Activated CD4-positive, alpha-beta T cell treated with anti-CD3 and anti-CD28 coated beads, Interleukin-2, Interleukin-4, amounts not matched to agents 100 ng/mL and 50 ng/mL, durations not matched to agents 16 hours and 8 hours (primary cell): ENCODE measurements at regions not wholly inside any gene's neighbourhood (a gene's known extent, or its start where the extent isn't known, plus 50 kb on each side); places are given as distances from the start of the nearest gene placed in this dataset.
"Not testable (repeated sequence)": the region's sequence is repeated elsewhere in the genome, so short reads cannot be mapped to it uniquely, and the experiment has no call there.

ENCODE experiments used
- DNase-seq: peaks from one replicate; pipeline ENCODE4 v3.0.0-alpha.2; 2020; ENCODE audit warnings: low spot score

DNA sequence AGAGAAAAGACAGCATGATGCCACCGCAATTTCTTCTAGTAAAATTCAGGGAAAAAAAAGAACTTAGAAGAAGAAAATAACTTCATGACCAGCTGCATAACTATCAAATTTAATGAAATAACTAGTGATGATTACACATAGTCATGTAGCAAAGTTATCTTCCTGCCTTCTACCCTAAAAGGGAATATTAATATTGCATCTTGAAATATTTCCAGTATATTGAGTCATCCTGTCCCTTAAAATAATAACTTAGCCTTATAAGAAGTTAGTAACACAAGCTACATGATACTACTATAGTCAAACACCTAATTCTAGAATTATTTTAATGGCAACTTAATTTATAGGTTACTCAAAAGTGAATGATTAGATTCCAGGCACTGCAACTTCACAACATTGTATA is 289.2 kb downstream of the KLF12 start:
- no peak for DNase-seq

DNA sequence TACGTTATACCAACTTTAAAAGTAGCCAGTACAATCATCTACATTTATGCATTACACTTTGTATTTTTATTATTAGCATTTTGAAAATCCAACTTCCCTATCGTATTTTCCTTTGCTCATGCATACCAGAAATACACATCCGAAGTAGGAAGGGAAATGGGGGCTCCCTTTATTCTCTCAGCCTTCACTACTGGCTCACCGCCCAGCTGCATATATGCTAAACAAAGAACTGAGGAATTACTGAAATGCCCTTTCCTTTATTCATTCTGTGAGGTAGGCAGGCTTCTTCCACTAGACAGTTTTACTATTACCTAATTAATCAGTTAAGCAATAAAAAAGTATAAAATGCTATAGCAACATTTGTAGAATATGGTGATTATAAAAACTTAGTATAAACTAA is 291.6 kb downstream of the KLF12 start:
- no peak for DNase-seq

DNA sequence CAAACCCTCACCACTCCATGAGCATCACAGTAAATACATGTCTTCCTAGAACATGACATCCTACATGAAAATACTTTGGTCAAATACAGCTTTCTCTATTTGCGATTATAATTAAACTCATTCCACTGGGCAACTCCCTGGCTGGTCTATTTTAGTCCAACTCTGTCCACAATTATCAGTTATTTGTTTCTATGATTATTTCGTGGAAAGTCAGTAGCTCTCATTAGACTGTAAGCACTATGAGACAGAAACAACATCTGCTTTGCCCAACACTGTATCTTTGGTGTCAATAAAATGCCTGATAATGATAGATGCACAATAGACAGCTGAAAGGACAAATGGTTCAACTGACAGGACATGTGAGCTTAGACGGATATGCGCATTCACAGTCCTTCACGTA is 292.0 kb downstream of the KLF12 start:
- DNase-seq = no peak

DNA sequence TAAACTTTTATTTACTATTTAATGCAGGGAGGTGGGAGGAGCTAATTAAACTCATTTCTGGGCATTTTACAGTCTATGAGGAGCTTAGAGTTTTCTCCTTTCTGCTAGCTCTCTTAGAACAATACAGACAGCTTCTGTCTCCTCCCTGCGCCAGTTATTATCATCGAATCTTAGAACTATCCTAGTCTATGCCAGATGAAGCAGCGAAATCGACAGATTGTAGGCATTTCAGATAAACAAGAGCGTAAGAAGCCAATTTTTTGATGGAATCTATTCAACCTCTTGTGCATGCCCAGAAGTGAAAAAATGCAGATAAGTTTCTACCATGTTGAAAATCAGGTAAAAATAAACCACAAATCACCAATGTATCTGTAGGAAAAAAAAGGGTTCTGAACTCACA is 297.1 kb downstream of the KLF12 start:
- no peak for DNase-seq

DNA sequence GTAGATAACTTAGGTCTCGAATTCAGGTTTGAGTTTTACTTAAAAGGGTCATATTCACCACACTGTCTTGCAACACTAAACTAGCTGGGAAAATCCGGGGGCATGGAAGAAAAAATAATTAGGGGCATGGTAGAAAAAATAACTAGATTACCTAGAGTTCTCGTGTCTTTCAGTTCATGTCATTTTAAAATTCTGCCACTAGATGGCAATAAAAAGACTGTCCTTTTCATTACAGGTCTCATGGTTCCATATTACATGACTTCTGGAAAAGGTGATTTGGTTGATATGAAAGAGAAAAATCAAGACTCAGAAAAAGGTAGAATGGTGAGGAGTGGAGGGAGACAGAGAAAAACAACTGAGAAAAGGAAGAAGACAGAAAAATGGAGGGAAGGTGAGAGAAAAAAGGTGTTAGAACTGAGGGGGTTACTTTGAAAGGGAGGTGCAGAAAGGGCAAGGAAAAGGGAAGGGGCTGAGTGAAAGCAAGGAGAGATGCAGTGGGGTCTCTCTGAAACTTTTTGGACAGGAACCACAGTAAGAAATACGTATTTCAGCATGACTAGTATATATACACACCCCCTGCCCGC is 299.0 kb downstream of the KLF12 start:
- DNase-seq = peak; percentile 55

DNA sequence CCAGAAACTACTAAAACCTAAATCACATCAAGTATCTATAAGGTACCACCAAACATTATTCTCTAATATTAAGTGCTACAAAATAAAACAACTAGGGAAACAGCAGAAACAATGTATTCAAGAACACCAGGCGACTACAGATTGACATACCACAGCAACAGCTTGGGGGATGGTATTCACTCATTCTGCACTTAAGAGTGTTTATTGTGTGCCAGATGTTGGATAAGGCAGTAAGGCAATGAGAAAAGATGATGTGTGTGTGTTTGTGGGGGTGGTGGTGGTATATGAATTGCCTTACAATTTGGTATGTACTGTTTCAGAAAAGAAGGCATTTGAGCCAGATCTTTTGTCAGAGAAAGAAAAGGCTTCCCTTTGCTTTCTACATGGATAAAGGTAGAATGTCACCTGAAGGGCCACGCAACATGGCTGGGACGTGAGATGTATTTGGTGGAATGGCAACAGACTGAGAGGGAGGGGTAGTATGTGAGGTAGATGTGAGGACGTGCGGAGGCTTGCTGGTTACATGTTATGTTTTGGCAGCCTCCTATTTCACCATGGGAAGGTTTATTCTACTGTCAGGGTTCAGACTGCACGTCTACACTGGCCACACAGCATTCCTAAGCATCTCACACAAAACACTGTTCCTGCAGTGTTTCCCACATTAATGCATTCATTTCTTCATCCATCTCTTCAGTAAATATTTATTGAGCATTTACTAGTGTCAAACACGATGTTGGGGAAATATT is 300.7 kb downstream of the KLF12 start:
- DNase-seq = no peak

DNA sequence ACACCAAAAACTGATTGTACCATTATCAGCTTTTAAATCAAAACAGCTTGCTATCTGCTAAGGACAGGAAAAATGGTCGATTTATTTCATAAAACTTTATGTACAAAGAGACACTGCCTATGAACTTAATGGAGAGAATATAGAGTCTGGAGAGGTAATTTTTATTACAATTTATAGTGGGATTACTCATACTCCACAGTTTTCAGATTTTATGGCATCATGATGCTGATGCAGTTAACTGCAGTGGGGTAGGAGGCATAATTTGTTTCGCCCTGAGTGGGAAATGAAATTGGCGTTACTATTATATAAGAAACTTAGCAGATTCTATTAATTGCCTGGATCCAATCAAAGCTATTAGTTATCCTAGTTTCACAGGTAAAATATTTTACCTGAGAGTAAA is 301.4 kb downstream of the KLF12 start:
- DNase-seq = no peak

DNA sequence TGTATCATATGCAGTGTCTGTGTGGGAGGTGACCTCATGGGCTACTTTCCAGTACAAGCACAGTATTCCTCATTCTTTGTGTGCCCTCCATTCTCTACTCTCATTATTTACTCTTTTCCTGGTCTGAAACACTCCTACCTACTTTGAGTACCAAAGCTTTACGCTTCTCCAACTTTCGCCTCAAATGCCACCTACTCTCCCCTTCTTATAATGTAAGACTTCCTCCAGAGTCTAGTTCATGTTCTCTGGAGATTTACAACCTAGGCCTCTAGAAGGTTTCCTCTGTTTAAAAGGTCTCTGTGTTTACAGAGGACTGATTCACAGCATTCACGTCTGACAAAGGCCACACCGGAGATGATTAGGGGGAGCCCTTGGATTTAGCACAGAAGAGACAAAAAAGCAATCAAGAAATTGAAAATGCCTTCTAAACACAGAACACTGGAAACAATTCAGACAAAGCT is 302.0 kb downstream of the KLF12 start:
- no peak for DNase-seq

DNA sequence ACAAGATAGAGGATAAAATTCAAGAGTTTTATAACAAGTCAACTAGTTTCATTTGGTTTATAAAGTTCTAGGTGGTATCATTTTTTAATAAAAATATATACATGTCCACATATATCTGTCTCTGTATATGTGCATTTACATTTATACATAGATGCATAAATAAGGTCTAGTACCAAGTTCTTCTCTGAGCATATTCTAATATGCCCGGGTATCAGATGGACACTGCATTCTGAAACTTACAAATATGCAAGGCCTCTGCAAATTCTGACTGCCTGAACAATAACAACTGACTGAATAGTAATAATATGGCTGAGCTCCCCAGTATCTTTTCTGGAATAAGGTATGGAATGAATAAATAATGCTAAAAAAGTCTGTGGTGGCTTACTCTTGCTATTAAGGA is 304.8 kb downstream of the KLF12 start:
- no peak for DNase-seq

DNA sequence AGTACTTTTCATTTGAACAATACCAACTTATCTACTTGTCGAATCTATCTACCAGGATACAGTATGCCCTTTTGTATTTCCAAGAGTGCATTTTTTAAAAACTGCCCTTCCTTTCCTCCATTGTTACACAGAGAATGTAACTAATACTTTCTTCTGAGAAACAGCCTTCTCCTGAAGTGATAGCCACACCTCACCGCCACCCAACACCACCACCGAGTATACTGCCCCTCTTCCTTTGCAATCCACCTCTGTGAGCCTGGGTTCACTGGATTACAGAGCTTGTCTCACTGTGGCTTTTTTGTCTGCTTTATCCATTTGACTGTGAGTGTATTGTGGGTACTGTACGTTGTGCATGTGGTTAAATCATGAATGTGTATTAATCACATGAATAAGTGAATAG is 305.4 kb downstream of the KLF12 start:
- DNase-seq = no peak

DNA sequence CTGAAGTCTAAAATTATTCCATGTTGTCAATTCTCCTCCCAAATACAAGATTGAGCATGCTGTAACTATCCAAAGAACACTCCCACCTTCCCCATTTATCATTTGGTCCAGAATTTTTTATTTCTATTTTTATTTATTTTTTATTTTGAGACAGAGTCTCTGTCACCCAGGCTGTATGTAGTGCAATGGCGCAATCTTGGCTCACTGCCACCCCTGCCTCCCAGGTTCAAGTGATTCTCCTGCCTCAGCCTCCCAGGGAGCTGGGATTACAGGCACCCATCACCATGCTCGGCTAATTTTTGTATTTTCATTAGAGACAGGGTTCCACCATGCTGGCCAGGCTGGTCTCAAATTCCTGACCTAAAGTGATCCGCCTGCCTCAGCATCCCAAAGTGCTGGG is 306.8 kb downstream of the KLF12 start:
- DNase-seq = no peak

DNA sequence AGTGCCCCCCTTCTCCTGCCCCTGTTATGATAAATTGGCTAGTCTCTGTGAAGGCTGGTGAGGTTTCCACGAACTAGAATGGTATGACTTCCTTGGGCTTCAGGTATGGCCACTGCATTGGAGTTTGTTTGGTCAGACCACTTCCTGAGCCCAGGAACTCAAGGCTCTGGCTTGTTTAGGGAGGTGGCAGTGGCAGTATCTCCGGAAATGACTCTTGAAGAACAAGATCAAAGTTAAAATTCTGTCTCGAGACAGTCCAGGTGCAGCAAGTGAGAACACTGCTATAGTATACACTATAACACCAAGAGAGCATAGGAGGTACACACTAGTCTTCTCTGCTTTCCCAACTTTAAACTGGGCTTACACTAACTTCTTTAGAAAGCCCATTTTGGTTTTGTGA is 309.1 kb downstream of the KLF12 start:
- DNase-seq = no peak

DNA sequence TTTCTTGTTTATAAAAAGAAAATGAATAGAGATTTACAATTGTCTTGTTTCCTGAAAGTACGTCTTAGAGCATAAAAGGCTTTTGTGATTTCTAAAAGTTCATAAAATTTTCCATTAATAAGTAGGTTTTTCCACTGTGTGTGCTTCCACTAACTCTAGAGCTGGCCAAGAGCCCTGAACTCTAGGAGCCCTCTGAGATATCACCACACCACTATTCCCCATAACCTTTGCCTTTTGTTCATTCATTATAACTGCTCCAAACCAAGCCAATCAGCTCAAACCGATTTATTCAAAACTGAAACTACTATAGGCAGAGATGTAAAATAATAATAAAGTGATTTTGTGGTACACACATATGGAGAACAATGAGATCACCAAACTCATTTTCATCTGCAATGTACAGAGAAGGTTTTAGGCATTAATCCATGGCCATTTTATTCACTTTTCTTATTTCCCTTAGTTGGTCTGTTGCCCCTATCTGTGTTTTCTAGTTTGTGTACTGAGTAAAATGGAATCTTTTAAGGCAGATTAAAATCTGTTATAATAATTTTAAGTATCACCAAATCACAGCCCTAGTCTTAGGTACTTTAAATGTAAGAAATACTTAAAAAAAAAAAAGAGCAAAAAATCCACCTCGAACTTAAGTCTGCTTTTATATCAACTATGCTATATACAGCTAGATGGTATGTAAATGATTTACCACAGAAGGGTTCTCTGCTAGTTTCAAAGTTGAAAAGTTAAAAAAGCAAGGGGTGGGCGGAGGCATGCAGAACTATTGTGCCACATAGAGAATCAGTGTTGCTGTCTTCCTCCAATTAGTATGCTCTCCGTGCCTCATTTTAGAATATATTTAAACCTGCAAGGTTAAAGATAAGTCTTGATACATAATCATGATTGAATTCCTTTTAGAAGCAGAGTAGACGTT is 311.3 kb downstream of the KLF12 start:
- DNase-seq = no peak

DNA sequence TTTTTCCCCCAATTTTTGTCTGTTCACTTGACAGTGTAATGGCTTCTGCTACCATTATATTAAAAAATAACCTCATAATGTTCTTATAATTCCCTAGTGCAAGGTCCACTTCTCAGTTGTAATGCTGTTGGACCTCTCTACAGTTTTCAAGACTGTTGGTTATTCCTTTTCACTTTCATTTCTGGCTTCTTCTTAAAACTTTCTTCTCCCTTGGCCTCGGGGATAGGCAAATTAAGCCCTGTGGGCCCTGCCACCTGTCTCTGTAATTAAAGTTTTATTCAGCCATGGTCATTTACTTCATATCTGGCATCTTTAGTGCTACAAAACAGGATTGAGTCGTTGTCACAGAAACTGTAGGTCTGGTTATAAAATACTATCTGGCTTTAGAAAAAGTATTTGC is 313.5 kb downstream of the KLF12 start:
- no peak for DNase-seq

DNA sequence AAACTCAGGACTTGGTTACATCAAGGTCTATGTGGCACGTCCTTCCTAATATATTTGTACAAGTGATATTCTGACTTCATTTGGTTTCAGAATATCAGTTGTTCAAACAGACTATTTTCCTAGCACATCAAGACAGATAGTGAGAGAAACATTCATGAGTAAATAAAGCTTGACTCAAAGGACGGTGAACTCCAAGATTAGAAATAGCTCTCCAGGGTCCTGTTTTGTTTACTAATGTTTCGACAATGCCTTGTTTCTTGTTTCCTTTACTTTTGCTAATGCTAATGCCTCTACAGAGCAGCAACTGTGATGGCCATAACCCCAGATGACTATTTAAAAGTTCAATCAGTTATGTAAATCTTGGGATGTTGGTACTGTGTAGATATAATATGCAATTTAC is 313.9 kb downstream of the KLF12 start:
- DNase-seq = no peak

DNA sequence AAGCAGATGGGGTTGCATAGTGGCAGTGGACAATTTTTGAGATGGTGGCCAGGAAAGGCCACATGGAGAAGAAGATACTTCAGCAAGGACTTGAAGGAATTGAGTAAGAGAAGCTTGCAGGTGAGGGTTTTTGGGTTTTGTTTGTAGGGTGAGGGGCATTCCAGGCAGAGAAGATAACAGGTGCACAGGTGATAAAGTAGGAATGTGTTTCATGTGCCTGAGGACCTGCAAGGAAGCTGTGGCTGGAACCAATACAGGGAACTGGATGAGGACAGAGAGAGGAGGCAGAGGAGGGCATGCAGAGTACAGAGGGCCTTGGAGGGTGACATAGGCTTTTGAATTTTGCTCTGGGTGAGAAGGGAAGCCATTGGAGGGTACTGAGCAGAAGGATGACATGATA is 314.5 kb downstream of the KLF12 start:
- DNase-seq = no peak

DNA sequence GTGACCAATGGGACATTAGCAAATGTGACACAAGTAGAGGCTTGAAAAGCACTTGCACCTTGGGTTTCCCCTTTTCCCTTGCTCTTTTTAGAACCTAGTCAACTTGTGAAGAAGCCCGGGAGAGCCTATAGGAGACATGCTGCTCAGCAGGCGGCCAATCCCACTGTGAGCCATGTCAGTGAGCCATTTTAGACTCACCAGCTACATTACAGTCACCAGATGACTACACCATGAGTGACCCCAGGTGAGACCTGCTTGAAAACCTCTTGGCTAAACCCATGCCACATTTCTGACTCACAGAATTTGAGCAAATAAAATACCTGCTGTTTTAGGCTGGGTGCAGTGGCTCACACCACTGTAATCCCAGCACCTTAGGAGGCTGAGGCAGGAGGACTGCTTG is 317.5 kb downstream of the KLF12 start:
- no peak for DNase-seq

DNA sequence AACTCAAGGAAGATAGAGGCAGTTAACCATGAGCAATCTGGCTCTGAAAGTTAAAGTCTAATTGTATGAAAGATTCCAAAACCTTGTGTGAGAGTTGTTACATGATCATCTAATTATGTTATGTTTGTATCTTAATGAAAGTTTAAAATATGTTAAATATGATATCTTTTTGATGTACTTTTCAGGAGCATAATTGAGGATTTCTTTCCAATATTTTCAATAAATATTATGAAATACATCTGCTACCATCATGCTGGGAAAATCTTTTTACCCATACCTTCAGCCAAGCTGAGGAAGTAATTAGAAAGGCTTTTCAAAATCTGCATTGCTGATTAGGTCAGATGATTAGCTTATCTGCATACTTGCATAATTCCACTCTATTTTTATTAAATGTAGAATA is 318.4 kb downstream of the KLF12 start:
- no peak for DNase-seq

DNA sequence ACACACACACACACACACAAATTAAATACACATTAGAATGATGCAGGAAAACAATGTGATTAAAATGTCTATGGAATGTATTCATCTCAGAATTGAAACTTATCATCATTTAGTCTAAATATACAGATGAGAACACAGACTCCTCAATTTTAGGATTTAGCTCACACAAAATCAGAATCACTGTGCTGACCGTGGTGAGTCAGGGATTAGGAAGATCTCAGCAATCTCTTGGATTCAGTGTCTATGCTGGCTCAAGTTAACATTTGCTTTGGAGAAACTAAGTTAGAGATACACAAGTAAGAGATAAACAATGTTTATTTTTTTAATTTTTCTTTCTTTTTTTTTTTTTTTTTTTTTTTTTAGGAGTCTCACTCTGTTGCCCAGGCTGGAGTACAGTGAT is 323.6 kb downstream of the KLF12 start:
- no peak for DNase-seq

DNA sequence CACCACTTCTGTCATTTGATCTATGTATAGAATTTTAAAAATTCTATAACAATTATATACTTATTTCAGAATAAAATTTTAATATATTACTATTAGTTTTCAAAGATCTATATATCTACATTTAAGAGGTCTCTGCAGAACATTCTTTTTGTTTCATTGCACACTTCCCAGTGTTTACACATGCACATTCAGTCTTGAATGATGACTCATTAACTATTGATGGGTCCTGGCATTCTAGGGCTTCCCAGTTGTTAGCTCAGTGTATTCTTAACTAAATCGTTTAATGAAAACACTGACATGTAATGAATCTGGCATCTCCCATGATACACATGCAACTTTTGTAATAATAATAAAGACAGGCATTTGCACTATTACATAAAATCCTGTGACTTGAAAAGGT is 324.6 kb downstream of the KLF12 start:
- DNase-seq = no peak

DNA sequence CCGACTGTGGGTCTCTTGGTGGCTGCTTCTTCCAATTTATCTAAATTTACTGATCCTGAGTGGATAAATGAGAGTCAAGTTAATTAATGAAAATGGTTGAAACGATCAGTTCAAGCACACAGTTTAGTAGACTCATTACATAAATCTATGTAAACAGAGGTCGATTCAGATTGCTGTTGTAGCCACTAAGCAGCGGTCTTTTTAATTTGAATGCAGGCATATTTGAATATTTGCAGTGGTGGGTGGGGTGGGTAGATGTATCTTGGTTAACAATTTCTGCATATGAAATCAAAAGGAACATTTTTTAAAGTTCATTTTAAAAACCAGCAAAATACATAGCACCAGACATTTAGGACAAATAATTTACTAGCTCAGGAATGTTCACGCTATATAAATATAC is 325.9 kb downstream of the KLF12 start:
- no peak for DNase-seq

DNA sequence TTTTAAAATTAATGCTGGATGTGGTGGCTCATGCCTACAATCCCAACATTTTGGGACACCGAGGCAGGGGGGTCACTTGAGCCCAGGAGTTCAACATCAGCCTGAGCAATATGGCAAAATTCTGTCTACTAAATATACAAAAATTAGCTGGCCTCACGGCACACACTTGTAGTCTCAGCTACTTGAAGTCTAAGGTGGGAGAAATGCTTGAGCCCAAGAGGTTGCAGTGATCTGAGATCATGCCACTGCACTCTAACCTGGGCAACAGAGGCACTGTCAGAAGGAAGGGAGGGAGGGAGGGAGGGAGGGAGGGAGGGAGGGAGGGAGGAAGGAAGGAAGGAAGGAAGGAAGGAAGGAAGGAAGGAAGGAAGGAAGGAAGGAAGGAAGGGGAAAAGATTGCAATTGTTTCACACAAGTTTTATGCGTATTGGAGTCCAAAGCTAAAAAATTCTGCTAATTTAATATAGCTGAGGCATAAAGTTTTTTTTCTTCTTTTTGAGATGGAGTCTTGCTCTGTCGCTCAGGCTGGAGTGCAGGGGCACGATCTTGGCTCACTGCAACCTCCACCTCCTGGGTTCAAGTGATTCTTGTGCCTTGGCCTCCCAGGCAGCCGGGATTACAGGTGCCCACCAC is 328.8 kb downstream of the KLF12 start:
- not testable (repeated sequence) for DNase-seq

DNA sequence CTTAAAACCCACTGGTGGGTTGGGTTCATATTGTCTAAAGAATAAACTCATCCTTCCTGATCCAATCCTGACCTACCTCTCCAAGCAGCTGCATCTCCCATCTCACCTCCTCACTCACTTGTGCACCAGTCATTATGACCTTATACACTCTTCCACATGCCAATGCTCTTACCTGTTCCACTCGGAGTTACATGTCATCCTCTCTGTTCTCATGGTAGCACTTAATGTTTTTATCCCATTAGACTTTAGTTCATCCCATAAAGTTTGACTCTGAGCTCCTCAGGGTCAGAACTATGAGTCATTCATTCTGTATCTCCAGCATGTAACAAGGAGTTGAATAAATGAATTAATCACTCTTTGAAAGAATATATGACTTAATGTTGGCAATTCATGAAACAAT is 330.2 kb downstream of the KLF12 start:
- no peak for DNase-seq
